ENCODE measurements at regions not wholly inside any gene's neighbourhood (a gene's known extent, or its start where the extent isn't known, plus 50 kb on each side); places are given as distances from the start of the nearest gene placed in this dataset.

GRCh38 chr10:130477360-130477759, 341.2 kb downstream of the GLRX3 start:
- no peak for TF ChIP-seq CTCF (IDR thresholded peaks at IDR 0.05; ENCODE audit: extremely low read depth, missing control alignments)
- DNase-seq (ENCODE audit: low spot score): no peak

- no peak for TF ChIP-seq CTCF (IDR thresholded peaks at IDR 0.05; ENCODE audit: extremely low read depth, missing control alignments)
Observed at GRCh38 chr10:130479146-130479545, 343.0 kb downstream of the GLRX3 start.

GRCh38 chr10:130479926-130480325, 343.7 kb downstream of the GLRX3 start:
- DNase-seq (ENCODE audit: low spot score): no peak
- TF ChIP-seq CTCF (IDR thresholded peaks at IDR 0.05; ENCODE audit: extremely low read depth, missing control alignments): no peak

More at GRCh38 chr10:130479146-130479545, 343.0 kb downstream of the GLRX3 start:
- no peak for DNase-seq (ENCODE audit: low spot score)

GRCh38 chr10:130480491-130480890, 344.3 kb downstream of the GLRX3 start:
- TF ChIP-seq CTCF (IDR thresholded peaks at IDR 0.05; ENCODE audit: extremely low read depth, missing control alignments): no peak
- DNase-seq (ENCODE audit: low spot score): no peak

- no peak for TF ChIP-seq CTCF (IDR thresholded peaks at IDR 0.05; ENCODE audit: extremely low read depth, missing control alignments)
Observed at GRCh38 chr10:130481076-130481930, 345.1 kb downstream of the GLRX3 start.

GRCh38 chr10:130481936-130482335, 345.7 kb downstream of the GLRX3 start:
- TF ChIP-seq CTCF (IDR thresholded peaks at IDR 0.05; ENCODE audit: extremely low read depth, missing control alignments): no peak
- DNase-seq (ENCODE audit: low spot score): no peak

More at GRCh38 chr10:130481076-130481930, 345.1 kb downstream of the GLRX3 start:
- DNase-seq (ENCODE audit: low spot score): no peak

- DNase-seq (ENCODE audit: low spot score): no peak
- no peak for TF ChIP-seq CTCF (IDR thresholded peaks at IDR 0.05; ENCODE audit: extremely low read depth, missing control alignments)
Observed at GRCh38 chr10:130483691-130484467, 347.7 kb downstream of the GLRX3 start.
